Stimulated activated CD4-positive, alpha-beta T cell treated with anti-CD3 and anti-CD28 coated beads, TNF-alpha, amount 100 ng/mL, for 48 hours (primary cell): ENCODE measurements at regions not wholly inside any gene's neighbourhood (a gene's known extent, or its start where the extent isn't known, plus 50 kb on each side); places are given as distances from the start of the nearest gene placed in this dataset.

Source experiments
- DNase-seq, 3 donors: peaks; one replicate each; pipeline ENCODE4 v3.0.0-alpha.2; 2020; ENCODE audit warnings: low read depth in 3 of 3

DNA sequence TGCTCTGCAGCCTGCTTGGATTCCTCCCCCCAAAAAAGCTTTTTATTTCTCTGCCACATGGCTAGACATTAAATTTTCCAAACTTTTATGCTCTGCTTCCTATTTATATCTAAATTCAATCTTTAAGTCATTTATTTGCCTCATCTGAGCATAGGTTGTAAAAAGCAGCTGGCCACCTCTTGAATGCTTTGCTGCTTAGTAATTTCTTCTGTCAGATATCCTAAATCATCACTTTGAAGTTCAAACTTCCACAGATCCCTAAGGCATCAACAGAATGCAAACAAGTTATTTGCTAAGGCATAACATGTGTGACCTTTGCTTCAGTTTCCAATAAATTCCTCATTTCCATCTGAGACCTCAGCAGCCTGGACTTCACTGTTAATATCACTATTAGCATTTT lies 209.6 kb downstream of the FSCB start:
- DNase-seq, result no peak

DNA sequence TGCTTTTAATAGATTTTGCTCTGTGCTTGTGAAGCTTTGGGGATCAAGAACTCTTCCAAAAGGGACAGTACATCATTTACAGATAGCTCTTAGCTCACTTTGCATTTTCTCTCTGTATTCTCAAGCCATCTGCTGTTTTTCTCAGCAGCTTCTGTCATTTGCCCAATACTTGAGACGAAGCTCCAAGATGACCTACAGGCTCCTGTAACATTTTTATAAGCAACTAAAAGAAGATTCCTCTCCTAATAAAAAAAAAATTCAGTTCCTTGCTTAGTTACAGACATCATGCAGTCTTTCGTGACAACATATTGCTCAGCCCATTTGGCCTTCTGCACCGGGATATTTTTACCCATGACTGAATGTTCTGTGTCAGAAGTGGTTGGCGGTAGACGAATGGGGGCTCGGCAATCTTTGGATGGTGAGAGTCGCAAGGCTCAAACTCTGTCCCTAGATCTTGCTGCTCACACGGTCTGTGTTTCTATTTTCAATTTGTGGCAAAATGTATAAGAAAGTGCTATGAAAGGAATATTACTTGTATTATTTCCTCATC lies 215.6 kb downstream of the FSCB start:
- no peak for DNase-seq

GRCh38 chr14:44287858-44288257 lies 219.2 kb downstream of the FSCB start:
- DNase-seq, result no peak

DNA sequence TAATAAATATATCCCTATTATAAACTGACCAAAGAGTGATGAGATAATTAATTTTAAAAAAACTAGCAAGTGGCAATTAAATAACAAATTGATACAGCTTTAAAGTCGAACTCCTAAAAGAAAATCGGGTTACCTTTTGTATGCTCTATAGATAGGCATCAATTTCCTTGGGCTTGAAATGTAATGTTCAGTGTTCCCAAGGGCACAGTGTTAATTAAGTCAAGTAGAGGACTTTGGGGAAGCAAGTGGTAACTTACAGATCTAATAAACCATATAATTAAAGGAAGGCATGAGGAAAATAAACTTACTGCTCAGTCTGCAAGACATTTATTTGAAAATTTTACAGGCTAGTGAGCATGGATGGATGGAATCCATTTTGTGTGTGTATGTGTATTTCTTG lies 220.9 kb downstream of the FSCB start:
- DNase-seq, result no peak

GRCh38 chr14:44283836-44284235 lies 223.2 kb downstream of the FSCB start:
- no peak for DNase-seq

GRCh38 chr14:44279357-44279756 lies 227.7 kb downstream of the FSCB start:
- no peak for DNase-seq

DNA sequence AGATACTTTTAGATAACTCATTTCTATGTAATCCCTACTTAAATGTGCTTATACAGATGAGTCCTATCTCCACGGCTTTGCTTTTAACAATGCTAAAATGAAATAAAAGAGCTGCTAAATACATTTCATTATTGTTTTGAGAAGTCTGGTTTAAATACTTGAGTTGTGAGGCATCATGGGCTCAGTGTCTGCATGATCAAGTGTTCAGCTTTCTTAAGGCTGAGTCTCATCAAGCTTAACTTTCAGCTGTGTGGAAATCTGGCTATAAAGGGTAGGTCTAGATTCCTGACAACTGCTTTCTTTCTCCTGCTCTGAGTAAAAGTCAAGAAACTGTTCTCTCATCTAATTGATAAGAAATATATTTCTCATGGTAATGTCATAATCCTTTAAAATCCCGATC lies 235.4 kb downstream of the FSCB start:
- no peak for DNase-seq

DNA sequence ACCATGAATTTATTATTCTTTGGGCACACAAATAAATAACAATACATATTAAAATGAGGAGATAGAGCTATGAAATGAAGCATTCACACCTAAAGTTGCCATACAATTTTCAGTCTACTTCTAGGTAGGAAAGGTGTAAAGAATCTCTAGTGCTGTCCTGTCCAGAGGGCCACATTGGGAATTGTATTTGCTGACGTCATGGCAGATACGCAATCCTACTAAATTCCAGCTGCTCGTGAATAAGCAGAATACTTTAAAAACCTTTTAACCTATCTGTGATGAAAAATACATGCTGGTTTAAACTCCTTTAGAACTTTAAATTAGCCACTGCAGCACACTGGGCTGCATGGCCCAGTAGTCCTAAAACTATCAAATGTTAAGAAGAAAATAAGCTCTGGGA lies 236.1 kb downstream of the FSCB start:
- DNase-seq, result no peak

GRCh38 chr14:44265246-44265645 lies 241.8 kb downstream of the FSCB start:
- DNase-seq, result no peak

DNA sequence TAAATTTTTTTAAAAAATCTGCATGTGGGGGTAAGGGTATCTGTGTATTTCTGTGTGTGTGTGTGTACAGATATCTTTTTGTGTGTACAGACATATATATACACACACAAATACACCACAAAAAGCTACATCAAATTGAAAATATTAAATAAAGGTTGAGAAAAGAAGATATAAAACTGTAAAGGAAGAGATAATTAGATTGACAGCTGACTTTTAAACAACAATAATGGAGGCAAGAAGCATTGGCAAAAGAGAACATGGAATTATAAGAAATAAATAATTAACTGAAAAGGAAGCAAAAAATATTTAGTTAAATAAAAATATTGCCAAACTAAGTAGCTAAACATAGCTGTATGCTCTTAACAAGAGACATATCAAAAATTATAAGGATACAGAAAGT lies 291.4 kb downstream of the FSCB start:
- no peak for DNase-seq

DNA sequence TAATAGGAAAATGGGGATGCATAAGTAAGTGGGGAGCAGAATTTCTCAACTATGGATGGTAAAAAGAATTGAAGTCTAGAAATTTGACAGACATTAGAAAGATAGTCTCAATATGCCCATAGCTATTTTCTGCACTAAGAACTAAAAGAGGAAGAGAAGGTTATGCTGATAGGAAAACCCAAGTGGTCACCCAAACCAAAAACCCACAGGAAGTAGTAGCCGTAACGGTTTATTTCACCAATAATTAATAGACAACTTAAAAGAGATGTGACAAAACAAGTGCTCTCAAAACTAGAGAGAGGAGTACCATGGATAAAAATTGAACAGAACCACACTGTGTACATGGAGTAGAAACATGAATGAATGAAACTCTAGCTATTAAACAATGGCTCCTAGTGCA lies 295.4 kb downstream of the FSCB start:
- DNase-seq, result no peak

GRCh38 chr14:44204061-44204835 lies 302.8 kb downstream of the FSCB start:
- DNase-seq, result no peak

DNA sequence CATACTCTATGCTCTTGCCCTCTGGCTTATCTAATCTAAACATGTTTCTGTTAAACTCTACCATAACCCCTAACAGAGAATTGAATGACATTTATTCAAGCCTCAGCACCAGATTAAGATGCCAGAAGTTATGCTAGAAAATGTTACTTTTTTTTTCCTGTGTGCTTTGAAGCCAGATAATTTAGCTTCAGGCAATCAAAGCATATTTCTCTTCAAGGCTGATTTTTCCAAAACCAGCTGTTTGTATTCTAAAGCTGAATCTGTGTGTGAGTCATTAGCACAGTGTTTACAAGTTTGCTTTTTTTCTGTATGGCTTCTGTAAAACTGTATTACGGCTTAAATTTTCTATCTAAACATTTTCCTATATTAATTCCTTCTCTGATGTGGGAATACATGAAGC lies 326.1 kb downstream of the FSCB start:
- no peak for DNase-seq

- DNase-seq, result no peak
These were observed 336.5 kb downstream of the FSCB start for GRCh38 chr14:44170556-44170955.

GRCh38 chr14:44170101-44170500 lies 337.0 kb downstream of the FSCB start:
- DNase-seq, result no peak

DNA sequence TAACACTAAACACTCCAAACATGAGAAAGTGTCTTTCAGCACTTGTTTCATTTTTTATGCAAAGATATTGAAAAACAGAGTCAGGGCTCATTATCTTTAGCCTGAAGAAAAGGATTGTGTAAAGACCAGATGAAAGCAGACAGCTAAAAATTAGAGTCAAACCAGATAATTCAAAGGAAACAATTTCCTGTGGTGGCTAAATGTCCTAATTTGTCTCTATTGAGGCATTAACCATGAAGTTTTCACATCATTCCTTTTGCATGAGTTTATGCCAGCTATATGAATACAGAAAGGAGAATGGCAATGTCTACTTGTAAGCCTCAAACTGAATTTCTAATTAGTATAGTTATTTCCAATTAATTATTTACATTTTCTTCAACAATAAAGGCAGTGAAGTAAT lies 338.5 kb downstream of the FSCB start:
- DNase-seq, result no peak

DNA sequence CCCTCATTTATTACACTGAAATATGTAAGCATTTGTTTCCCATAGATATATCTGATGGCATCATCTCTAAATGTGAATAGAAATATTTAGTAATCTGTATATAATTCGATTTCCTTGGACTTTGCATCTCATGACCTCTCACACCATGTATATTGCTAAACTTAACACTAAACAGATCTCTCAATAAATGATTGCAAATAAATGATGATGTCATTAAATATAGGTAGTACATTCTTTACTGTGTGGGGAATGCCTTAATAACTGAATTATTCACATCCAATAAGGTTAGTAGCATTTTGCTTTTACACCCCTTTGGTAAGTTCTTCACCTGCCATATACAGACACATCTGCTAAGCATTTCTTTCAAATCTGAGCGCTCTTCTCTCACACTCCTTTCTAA lies 340.5 kb downstream of the FSCB start:
- no peak for DNase-seq

GRCh38 chr14:44165936-44166335 lies 341.1 kb downstream of the FSCB start:
- no peak for DNase-seq

GRCh38 chr14:44165286-44165685 lies 341.8 kb downstream of the FSCB start:
- DNase-seq, result no peak

- DNase-seq, result no peak
These were observed 343.1 kb downstream of the FSCB start for GRCh38 chr14:44163946-44164345.

DNA sequence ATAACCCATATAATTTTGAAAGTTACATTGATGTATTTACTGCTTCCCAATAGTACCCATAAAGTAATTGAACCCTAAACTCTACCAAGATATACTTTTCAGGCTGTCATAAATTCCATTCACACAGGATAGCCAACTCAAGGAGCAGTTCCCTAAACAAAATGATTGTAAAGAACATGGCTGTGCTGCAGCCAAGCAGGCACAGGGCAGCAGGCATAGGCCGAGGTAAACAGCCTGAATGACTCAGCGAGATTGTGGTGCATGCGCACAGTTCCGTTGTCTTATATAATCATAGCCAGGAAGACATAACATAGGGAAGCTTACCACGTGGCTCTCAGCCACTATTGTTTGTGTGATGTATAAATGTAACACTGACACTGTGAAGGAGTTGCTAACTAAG lies 344.9 kb downstream of the FSCB start:
- no peak for DNase-seq

GRCh38 chr14:44154874-44155273 lies 352.2 kb downstream of the FSCB start:
- no peak for DNase-seq

DNA sequence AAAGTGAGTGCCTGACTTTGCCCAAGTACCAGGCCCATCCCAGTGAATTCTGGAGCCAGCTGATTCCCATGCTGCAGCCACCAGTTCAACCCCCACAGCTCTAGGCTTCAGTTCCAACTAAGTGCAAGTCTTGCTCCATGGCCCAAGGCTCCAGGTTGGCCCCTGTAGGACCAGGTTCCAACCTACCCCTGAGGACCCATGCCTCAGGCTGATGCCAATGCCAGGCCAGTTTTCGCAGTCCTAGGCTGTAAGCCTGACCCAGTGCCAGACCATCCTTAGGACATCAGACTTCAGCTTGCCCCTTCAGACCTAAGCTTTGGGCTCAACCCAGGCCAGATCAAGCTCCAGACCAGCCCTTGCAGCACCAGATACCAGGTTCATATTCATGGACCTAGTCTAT lies 352.6 kb downstream of the FSCB start:
- DNase-seq, result no peak
